ENCODE measurements at regions not wholly inside any gene's neighbourhood (a gene's known extent, or its start where the extent isn't known, plus 50 kb on each side); places are given as distances from the start of the nearest gene placed in this dataset.

DNA sequence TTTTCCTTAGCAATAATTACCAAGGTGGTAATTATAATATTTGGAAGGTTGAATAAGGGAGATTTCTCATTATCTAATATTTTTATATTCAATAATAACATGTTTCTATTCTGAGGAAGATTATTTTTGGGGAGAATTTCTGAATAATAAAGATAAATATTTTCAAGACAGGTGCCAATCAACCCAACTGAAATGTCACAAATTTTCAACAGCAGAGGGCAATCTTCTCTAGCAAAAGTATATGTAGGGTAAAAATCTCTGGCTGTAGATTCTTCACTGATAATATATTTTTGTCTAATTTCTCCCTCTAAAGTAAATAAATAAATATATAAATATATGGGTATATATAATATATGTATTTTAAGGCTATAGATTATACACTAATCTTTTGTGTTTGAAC is 1187.2 kb upstream of the CRIM1 start:
- H2AFZ ChIP-seq (ENCODE audit: low read length) = no peak overlapping the region
- no peaks in the 10 kb centered on the region for H3F3A ChIP-seq (ENCODE audit: low read length, unreplicated experiment)
- no peaks in the 10 kb centered on the region for H3K36me3 ChIP-seq (ENCODE audit: low read depth, low read length)
- no peak for ATAC-seq
- no peak for TF ChIP-seq EZH2 (IDR thresholded peaks at IDR 0.05; ENCODE audit: low read length, unreplicated experiment)
- TF ChIP-seq EZH2phosphoT487 (IDR thresholded peaks at IDR 0.05; ENCODE audit: borderline replicate concordance, low read length) = no peak
- TF ChIP-seq, protein P1, sequence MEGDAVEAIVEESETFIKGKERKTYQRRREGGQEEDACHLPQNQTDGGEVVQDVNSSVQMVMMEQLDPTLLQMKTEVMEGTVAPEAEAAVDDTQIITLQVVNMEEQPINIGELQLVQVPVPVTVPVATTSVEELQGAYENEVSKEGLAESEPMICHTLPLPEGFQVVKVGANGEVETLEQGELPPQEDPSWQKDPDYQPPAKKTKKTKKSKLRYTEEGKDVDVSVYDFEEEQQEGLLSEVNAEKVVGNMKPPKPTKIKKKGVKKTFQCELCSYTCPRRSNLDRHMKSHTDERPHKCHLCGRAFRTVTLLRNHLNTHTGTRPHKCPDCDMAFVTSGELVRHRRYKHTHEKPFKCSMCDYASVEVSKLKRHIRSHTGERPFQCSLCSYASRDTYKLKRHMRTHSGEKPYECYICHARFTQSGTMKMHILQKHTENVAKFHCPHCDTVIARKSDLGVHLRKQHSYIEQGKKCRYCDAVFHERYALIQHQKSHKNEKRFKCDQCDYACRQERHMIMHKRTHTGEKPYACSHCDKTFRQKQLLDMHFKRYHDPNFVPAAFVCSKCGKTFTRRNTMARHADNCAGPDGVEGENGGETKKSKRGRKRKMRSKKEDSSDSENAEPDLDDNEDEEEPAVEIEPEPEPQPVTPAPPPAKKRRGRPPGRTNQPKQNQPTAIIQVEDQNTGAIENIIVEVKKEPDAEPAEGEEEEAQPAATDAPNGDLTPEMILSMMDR (conservative IDR thresholded peaks at IDR 0.05; ENCODE audit: low read depth, low read length) = no peak; the same call in 1 of the 2 replicates
- H4K20me1 ChIP-seq (ENCODE audit: low read length) = no peaks in the 10 kb centered on the region
- H3K4me1 ChIP-seq (ENCODE audit: insufficient read depth, low read length) = no peaks in the 10 kb centered on the region
- H3K27me3 ChIP-seq (ENCODE audit: low read length) = no peaks in the 10 kb centered on the region
- CTCF ChIA-PET = no interaction called here
- POLR2A ChIA-PET (ENCODE audit: unreplicated experiment) = no interaction called here
- no peaks in the 10 kb centered on the region for H3K79me2 ChIP-seq (ENCODE audit: low read length)
- intact Hi-C loops (cut with micrococcal nuclease) = no loop called here
- H3K27ac ChIP-seq (ENCODE audit: low read length) = no peak overlapping the region
- no TSS peak for BruUV-seq (replicated peaks)
- no peaks in the 10 kb centered on the region for H3K9me2 ChIP-seq (replicated peaks; ENCODE audit: low read length)
- H3K4me2 ChIP-seq (ENCODE audit: low read length) = no peak overlapping the region
- no peak overlapping the region for H3K4me3 ChIP-seq (ENCODE audit: low read length)
- H3K9ac ChIP-seq (ENCODE audit: low read length) = no peak overlapping the region
- DNase-seq = peak; percentile 8
- H3K9me3 ChIP-seq (ENCODE audit: low read length) = 0 out of 2 replicates have a peak, but pooled peaks cover 6% of the 10 kb centered on the region

DNA sequence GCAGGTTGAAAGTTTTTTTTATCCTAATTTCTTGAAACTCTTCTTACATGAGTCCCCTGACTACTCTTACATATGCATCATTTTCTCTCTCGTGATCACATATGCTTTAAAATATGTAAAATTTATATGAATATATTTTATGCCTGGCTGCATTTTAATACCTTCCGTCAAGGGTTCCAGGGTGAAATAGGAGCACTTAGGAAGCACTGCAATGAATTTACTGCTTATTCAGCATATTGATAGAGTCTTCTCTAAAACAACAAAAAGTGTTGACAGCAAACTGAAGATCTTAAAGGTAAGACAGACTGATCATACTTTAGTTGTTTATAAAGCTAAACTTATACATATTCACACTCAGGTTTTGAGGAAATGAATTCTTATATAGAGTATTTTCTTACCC is 1191.6 kb upstream of the CRIM1 start:
- TF ChIP-seq EZH2phosphoT487 (IDR thresholded peaks at IDR 0.05; ENCODE audit: borderline replicate concordance, low read length) (no peak), EZH2 (IDR thresholded peaks at IDR 0.05; ENCODE audit: low read length, unreplicated experiment) (no peak)
- TF ChIP-seq, protein P1 (conservative IDR thresholded peaks at IDR 0.05; ENCODE audit: low read depth, low read length) = no peak
- Histone ChIP-seq H3K27ac (ENCODE audit: low read length) (no peak overlapping the region), H3K4me1 (ENCODE audit: insufficient read depth, low read length) (no peaks in the 10 kb centered on the region), H3K79me2 (ENCODE audit: low read length) (no peaks in the 10 kb centered on the region), H2AFZ (ENCODE audit: low read length) (no peak overlapping the region), H3K36me3 (ENCODE audit: low read depth, low read length) (no peaks in the 10 kb centered on the region), H3K4me3 (ENCODE audit: low read length) (no peak overlapping the region), H3F3A (ENCODE audit: low read length, unreplicated experiment) (no peaks in the 10 kb centered on the region), H3K9ac (ENCODE audit: low read length) (no peak overlapping the region), H3K9me2 (replicated peaks; ENCODE audit: low read length) (no peaks in the 10 kb centered on the region), H3K27me3 (ENCODE audit: low read length) (no peaks in the 10 kb centered on the region), H4K20me1 (ENCODE audit: low read length) (no peaks in the 10 kb centered on the region), H3K9me3 (ENCODE audit: low read length) (0 out of 2 replicates have a peak, but pooled peaks cover 6% of the 10 kb centered on the region), H3K4me2 (ENCODE audit: low read length) (no peak overlapping the region)
- no peak for ATAC-seq
- no TSS peak for BruUV-seq (replicated peaks)
- POLR2A ChIA-PET (ENCODE audit: unreplicated experiment) = no interaction called here
- no peak for DNase-seq
- CTCF ChIA-PET = no interaction called here
- intact Hi-C loops (cut with micrococcal nuclease) = no loop called here

DNA sequence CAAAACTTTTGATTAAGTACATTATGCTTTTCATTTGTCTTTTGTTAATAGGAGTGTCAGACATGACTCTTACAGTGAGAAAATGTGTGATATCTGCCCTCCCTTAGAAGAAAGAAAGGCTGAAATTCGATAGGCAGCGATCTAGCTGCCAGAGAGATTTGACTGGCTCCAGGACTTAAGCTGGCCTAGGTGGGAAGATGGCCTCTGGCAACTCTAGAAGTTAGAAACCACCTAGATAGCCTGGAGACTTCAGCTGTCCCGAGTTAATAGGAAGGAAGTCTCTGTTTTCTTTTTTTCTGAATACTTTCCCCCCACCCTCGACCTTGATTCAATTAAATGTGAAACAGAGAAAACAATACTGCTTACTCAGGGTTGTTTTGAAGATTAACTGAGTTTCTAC is 1194.7 kb upstream of the CRIM1 start:
- Histone ChIP-seq H3K36me3 (ENCODE audit: low read depth, low read length) (no peaks in the 10 kb centered on the region), H3K9me2 (replicated peaks; ENCODE audit: low read length) (no peaks in the 10 kb centered on the region), H3K4me3 (ENCODE audit: low read length) (no peak overlapping the region), H3K9ac (ENCODE audit: low read length) (no peak overlapping the region), H3K9me3 (ENCODE audit: low read length) (0 out of 2 replicates have a peak, but pooled peaks cover 15% of the 10 kb centered on the region), H3K4me1 (ENCODE audit: insufficient read depth, low read length) (no peaks in the 10 kb centered on the region), H3K4me2 (ENCODE audit: low read length) (no peak overlapping the region), H2AFZ (ENCODE audit: low read length) (no peak overlapping the region), H3K79me2 (ENCODE audit: low read length) (no peaks in the 10 kb centered on the region), H4K20me1 (ENCODE audit: low read length) (no peaks in the 10 kb centered on the region), H3K27ac (ENCODE audit: low read length) (no peak overlapping the region), H3F3A (ENCODE audit: low read length, unreplicated experiment) (no peaks in the 10 kb centered on the region), H3K27me3 (ENCODE audit: low read length) (no peaks in the 10 kb centered on the region)
- POLR2A ChIA-PET (ENCODE audit: unreplicated experiment) = interaction anchor here (0.7 kb wide), 1 partner anchor 10 kb away, joined by 5 read pairs; no protein-coding TSS in a partner anchor
- intact Hi-C loops (cut with micrococcal nuclease) = no loop called here
- no peak for ATAC-seq
- CTCF ChIA-PET = no interaction called here
- TF ChIP-seq EZH2phosphoT487 (IDR thresholded peaks at IDR 0.05; ENCODE audit: borderline replicate concordance, low read length) (no peak), EZH2 (IDR thresholded peaks at IDR 0.05; ENCODE audit: low read length, unreplicated experiment) (no peak)
- TF ChIP-seq, protein P1 (conservative IDR thresholded peaks at IDR 0.05; ENCODE audit: low read depth, low read length) = no peak
- DNase-seq = no peak
- BruUV-seq (replicated peaks) = no TSS peak
